ENCODE measurements at regions not wholly inside any gene's neighbourhood (a gene's known extent, or its start where the extent isn't known, plus 50 kb on each side); places are given as distances from the start of the nearest gene placed in this dataset.

- TF ChIP-seq, protein P1, sequence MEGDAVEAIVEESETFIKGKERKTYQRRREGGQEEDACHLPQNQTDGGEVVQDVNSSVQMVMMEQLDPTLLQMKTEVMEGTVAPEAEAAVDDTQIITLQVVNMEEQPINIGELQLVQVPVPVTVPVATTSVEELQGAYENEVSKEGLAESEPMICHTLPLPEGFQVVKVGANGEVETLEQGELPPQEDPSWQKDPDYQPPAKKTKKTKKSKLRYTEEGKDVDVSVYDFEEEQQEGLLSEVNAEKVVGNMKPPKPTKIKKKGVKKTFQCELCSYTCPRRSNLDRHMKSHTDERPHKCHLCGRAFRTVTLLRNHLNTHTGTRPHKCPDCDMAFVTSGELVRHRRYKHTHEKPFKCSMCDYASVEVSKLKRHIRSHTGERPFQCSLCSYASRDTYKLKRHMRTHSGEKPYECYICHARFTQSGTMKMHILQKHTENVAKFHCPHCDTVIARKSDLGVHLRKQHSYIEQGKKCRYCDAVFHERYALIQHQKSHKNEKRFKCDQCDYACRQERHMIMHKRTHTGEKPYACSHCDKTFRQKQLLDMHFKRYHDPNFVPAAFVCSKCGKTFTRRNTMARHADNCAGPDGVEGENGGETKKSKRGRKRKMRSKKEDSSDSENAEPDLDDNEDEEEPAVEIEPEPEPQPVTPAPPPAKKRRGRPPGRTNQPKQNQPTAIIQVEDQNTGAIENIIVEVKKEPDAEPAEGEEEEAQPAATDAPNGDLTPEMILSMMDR (IDR thresholded peaks at IDR 0.05; ENCODE audit: borderline replicate concordance, extremely low read depth, low read length, poor library complexity, severe bottlenecking), result no peak
- TF ChIP-seq EZH2 (IDR thresholded peaks at IDR 0.05; ENCODE audit: borderline replicate concordance, low read depth, low read length, severe bottlenecking), result no peak
Measured at GRCh38 chr15:96254173-96254572, 76.3 kb upstream of the NR2F2 start.
